ENCODE measurements at regions not wholly inside any gene's neighbourhood (a gene's known extent, or its start where the extent isn't known, plus 50 kb on each side); places are given as distances from the start of the nearest gene placed in this dataset.

DNA sequence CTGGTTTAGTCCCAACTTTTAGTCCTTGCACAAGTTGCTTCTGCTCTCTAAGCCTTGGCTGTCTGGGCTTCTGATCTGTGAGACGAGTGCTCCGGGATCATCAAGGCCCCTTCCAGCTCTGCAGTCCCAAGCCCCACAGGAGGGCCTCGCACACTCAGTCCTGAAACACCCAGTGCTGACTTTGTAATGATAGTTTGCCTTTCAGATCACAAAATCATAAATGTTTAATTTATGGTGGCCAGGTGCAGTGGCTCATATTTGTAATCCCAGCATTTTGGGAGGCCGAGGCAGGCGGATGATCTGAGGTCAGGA, 95.9 kb upstream of the SLC25A48 start:
- Histone ChIP-seq H3K23ac (ENCODE audit: insufficient read length) (no peak overlapping the region), H2BK5ac (ENCODE audit: low read depth, low read length) (no peak overlapping the region), H3K9me3 (ENCODE audit: insufficient read depth in 2 of 2, low read depth in 1 of 2, low read length in 1 of 2) (no peaks in the 10 kb centered on the region), H3K9ac (replicated peaks in 1 of 4; ENCODE audit: extremely low read depth in 1 of 4, low read depth in 3 of 4, low read length in 3 of 4) (no peak overlapping the region), H3K4me3 (ENCODE audit: extremely low read depth in 1 of 4, insufficient read depth in 2 of 4, low read depth in 3 of 4, low read length in 4 of 4) (no peak overlapping the region), H2AFZ (ENCODE audit: low read length) (no peak overlapping the region), H2BK120ac (replicated peaks; ENCODE audit: low read depth, low read length) (no peak overlapping the region), H3K27ac (ENCODE audit: low read depth, low read length) (no peak overlapping the region), H3K23me2 (ENCODE audit: low read depth, low read length) (no peaks in the 10 kb centered on the region; the same call in 1 of the 2 replicates), H4K8ac (ENCODE audit: extremely low read depth, insufficient read depth, low read length) (no peak overlapping the region), H3K18ac (ENCODE audit: extremely low read depth, low read length) (no peak overlapping the region), H3K79me1 (ENCODE audit: low read depth, low read length) (no peaks in the 10 kb centered on the region), H4K91ac (replicated peaks; ENCODE audit: insufficient read length, low read length) (no peak overlapping the region), H3K14ac (ENCODE audit: insufficient read length) (no peak overlapping the region), H2AK5ac (ENCODE audit: low read depth, low read length) (no peak overlapping the region), H3K4me1 (replicated peaks in 1 of 4; ENCODE audit: control insufficient read depth in 3 of 4, insufficient read depth in 4 of 4, low read length in 3 of 4) (no peaks in the 10 kb centered on the region), H3K36me3 (ENCODE audit: control insufficient read depth in 2 of 4, insufficient read depth in 4 of 4, low read length in 3 of 4) (no peaks in the 10 kb centered on the region), H4K20me1 (replicated peaks in 1 of 2; ENCODE audit: control insufficient read depth in 1 of 2, insufficient read depth in 2 of 2, low read length in 2 of 2) (no peaks in the 10 kb centered on the region), H3K79me2 (ENCODE audit: control insufficient read depth in 1 of 2, insufficient read depth in 2 of 2, low read length in 2 of 2) (no peaks in the 10 kb centered on the region), H2BK20ac (ENCODE audit: low read length) (no peak overlapping the region), H4K5ac (ENCODE audit: insufficient read length, low read depth, low read length) (no peak overlapping the region), H3K4ac (replicated peaks; ENCODE audit: insufficient read length, low read depth, low read length) (no peak overlapping the region), H3K4me2 (ENCODE audit: insufficient read depth in 1 of 2, low read depth in 2 of 2, low read length in 2 of 2) (no peak overlapping the region), H3K27me3 (replicated peaks in 1 of 4; ENCODE audit: control insufficient read depth in 3 of 4, extremely low read depth in 1 of 4, insufficient read depth in 3 of 4, low read length in 3 of 4) (no peaks in the 10 kb centered on the region), H2BK15ac (ENCODE audit: low read length) (no peak overlapping the region), H3K56ac (replicated peaks; ENCODE audit: insufficient read length, low read depth, low read length) (no peak overlapping the region), H2BK12ac (ENCODE audit: low read depth, low read length) (no peak overlapping the region)
- ChIA-PET POLR2A (ENCODE audit: partially characterized antibody) (interaction anchor here (1.4 kb wide), 1 partner anchor 281 kb away, joined by 3 read pairs; no protein-coding TSS in a partner anchor), CTCF (ENCODE audit: partially characterized antibody) (interaction anchor here (1.1 to 1.6 kb wide), 4 partner anchors 12 to 188 kb away, joined by 4 to 7 read pairs (median 4); no protein-coding TSS in a partner anchor)
- 95% methylated on average over 5 of the region's 5 CpGs; no CpG with 5 or more reads in 1 of the 2 experiments for WGBS, 2 experiments (ENCODE audit: extremely low coverage in 1 of 2, insufficient coverage in 1 of 2, insufficient read length in 1 of 2, insufficient replicate concordance in 2 of 2, low coverage in 1 of 2, low lambda C conversion rate in 2 of 2, missing lambda C conversion rate in 1 of 2)
- peak in 1 of 2 experiments; percentile 20 for DNase-seq (ENCODE audit: low read depth in 1 of 2, low spot score in 2 of 2)
- FAIRE-seq: no peak
- no peak for TF ChIP-seq EZH2 (IDR thresholded peaks at IDR 0.05; ENCODE audit: low read depth, low read length, severe bottlenecking)
- TF ChIP-seq KDM5A (IDR thresholded peaks at IDR 0.05; ENCODE audit: low read length): no peak
- no peak for TF ChIP-seq SUZ12 (IDR thresholded peaks at IDR 0.05; ENCODE audit: low read length)

All from H1 (cell line).